ENCODE measurements at regions not wholly inside any gene's neighbourhood (a gene's known extent, or its start where the extent isn't known, plus 50 kb on each side); places are given as distances from the start of the nearest gene placed in this dataset.

DNA sequence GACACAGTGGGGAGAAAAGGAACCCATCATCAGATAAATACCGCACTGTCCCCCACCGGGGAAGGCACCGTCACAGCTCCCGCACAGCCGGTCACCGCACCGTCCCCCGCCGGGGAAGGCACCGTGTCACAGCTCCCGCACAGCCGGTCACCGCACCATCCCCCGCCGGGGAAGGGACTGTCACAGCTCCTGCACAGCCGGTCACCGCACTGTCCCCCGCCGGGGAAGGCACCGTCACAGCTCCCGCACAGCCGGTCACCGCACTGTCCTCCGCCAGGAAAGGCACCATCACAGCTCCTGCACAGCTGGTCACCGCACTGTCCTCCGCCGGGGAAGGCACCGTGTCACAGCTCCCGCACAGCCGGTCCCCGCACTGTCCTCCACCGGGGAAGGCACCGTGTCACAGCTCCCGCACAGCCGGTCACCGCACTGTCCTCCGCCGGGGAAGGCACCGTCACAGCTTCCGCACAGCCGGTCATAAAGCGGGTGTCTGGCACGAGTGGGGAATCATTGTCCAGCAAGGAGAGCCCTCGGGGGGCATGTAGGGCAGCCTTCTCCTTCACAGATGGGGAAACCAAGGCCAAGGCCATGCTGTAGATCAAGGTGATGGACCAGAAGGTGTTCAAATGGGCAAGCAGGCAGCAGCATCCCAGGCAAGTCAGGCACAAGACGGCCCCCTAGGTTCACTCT is 280.1 kb downstream of the NPHP4 start:
- DNase-seq, result no peak

DNA sequence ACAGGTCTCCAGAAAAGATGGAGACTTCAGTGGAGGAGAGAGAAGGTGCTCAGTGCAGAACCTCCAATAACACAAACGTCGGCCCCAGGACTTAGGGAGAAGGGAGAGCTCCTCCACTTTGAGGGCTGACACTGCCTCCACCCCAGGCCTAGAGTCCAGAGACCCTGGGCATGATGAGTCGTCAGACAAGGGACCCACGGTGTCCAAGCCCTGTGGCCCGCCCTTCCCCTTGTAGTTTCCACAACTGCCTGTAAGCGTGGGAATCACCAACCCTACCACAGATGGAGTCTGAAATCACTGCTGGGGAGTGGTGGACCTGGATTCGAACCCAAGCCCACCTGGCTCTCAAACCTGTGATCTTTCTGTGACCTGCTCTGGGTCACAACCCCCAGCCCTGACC is 281.1 kb downstream of the NPHP4 start:
- DNase-seq, result no peak

DNA sequence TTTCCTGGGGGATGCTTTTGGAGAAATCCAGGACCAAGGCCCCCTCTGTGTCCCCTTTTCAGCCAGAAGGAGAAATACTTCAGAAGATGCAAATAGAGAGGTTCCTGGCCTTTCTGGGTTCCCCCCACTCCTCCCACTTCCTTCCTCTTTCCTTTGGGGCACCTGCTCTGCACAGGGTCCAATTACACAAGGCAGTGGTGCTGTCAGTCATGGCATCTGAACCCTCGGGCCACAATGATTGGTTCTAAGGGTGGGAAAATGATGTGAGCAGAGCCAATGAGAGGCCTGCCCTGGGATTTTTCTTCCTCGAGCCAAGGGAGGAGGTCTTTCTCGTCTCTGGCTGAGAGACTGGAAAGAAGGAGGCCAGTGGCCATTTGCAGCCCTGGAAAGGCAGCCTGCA is 282.2 kb downstream of the NPHP4 start:
- DNase-seq, result no peak

DNA sequence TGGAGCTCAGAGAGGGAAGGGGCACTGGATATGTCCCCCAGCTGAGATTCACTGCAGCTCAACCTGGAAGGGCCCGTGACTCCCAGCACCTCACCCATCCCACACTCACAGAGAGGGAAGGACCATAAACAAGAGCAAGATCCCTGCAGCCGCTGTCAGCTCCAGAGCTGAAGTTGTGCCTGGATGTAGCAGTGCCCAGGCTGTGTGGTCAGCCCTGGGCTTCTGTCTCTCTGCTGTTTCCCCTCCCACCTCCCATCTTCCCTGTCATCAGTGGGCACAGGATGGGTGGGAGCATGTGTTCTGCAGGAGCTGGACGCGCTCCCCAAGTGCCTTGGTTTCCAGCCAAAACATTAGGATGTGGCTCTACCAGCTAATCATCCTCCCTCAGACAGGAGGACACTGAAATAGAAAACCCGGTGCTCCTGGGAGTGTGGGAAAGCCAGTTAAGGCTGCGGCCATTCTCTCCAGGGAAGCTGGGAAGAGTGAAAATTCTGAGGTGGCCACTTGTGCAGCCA is 282.7 kb downstream of the NPHP4 start:
- no peak for DNase-seq

DNA sequence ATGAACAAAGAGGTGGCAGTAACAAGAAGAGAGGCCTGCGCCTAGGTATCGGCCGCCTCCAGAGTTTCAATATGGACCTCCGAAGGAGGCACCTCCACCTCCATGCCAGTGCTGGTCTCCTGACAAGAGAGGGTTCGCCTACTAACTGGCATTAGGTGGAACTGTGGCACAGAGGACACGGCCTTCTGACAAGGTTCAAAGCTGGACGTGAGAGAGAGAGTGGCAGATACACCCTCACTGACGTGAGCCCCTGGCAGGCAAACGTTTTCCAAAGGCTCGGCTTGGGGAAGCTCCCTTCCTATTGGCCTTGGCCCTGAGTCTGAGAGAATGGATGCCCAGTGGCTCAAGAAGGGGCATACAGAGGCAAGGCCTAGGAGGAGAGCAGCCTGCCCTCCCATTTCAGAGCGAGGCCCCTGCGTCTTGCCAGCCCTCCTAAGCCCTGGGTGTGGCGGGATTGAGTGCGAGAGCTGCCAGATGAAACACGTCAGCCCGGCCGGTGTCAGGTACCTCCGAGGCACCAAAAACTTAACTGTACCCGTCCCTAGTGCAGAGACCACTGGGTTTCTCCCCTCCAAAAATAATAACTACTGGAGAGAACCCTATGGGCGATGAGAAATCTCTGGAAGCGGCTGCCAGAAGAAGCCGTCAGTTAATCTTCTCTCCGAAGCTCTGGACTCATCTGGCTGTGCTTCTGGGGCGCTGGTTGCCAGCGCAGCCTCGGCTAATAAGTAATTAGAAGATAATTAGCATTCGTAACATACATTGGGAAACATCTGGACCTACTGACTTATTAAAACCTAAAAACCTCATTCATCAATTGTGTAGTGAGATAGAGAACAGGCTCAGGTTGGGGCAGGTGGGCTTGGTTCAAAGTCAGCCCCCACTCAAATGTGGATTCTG is 283.6 kb downstream of the NPHP4 start:
- no peak for DNase-seq

- DNase-seq, result no peak
These were observed 284.5 kb downstream of the NPHP4 start for GRCh38 chr1:5707566-5708345.

DNA sequence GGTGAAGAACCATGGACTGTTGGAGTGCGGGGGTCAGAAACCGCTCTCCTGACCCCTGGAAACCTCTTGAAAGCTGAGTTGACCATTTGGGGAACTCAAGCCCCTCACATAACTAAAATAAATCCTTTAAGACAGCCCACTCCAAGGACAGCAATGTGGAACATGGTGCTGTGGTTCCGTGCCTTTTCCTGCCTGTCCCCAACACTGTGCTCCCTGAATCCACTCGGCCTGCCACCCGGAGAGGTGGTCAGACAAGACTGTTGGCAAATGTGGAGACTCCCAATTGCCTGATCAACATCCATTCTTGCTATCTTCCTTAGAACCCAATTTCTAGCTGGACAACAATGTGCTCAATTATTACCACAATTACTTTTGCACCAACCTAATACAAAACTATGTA is 286.0 kb downstream of the NPHP4 start:
- DNase-seq, result no peak

- no peak for DNase-seq
These were observed 286.5 kb downstream of the NPHP4 start for GRCh38 chr1:5705751-5706150.

DNA sequence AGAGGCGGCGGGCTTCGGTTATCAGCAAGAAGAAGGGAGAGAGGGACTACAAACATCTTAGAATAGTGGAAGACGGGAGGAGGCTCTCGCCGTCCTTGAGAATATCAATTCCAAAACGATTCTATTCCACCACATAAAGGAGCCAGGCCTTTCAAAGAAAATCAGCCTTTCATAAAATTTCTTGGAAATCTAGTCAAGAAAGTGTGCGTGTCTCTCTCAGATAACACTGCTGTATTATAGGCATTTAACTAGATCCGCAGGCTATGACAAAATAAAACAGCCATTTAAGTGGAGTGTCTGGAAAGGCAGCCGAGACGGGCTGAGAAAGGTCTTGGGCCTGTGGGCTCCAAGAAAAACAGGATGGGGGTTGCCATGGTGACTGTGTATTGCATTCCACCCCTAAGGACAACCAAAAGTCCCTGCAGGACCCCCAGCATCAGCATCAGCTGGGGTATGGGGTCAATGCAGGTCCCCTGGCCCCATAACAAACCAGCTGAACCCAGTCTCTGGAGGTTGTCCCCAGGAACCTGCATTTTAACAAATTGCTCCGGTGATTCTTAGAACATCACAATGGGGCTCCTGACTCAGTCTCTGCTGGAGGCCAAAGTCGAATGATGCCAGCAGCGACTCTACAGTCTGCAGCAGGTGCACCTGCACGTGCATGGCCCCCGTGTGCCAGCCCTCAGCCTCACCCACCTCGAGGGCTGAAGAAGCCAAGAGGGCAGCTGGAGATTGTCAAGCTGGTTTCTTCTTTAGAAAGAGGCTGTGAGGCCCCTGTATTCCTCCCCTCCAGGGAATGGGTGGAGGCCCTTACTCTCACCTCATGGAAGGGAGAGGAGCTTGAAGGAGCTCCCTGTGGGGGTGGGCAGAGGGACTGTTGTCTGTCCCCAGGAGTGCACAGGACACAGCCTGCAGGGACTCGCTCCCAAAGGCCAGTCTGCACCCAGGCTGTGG is 287.4 kb downstream of the NPHP4 start:
- no peak for DNase-seq

- no peak for DNase-seq
These were observed 290.6 kb downstream of the NPHP4 start for GRCh38 chr1:5701642-5702041.

DNA sequence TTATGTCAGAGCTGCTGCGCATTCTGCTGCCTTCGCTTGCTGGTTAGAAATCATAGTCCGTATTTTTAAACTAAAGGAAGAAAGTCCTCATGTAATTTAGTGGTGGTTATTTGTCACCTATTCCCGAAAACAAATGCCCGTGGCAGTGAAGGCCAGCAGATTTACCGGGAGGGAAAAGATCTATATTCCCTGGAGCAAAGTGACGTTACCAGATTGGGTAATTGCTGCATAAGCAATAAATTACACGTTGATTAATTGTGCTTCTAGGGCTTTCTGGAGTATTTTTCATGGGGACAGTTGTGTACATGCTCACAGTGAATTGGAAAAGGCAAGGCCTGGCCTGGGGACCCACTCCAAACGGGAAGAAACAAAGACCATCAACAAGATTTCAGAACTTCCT is 298.7 kb downstream of the NPHP4 start:
- DNase-seq, result no peak

GRCh38 chr1:5692664-5693063 is 299.6 kb downstream of the NPHP4 start:
- DNase-seq, result no peak

- DNase-seq, result no peak
These were observed 300.3 kb downstream of the NPHP4 start for GRCh38 chr1:5691795-5692509.

DNA sequence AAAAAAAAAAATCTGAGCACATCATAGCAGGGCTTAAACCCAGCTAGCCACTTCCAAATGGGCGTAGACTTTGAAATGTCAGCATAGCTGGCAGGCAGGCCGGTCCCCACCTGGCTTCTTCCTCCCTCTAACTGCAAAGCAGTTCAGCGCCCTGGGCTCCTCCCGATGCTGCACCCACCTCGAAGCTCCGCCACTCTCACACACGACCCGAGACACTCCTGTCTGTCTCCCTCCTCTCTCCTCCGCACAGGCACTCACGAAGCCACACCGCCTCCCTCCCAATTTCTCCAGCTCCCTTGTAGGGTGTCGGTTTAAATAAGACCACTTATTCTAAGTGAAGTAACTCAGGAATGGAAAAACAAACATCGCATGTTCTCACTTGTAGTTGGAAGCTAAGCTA is 301.3 kb downstream of the NPHP4 start:
- DNase-seq, result no peak

DNA sequence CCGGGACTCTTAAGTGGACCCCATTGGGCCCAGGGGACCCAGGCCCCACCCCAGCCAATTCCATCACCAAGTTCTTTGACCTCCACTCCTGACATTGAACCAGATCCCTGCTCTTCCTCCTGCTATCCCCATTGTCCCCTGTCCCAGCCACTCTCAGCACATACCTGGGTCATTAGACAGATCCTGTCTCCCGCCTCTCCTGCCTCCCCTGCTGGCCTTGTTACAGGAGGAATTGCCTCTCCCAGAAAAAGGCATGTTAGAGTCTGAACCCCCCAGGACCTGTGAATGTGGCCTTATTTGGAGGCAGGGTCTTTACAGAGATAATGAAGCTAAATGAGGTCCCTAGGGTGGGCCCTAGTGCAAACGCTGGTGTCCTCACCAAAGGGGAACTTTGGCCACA is 301.9 kb downstream of the NPHP4 start:
- DNase-seq, result no peak

- DNase-seq, result no peak
These were observed 303.8 kb downstream of the NPHP4 start for GRCh38 chr1:5688081-5689077.

DNA sequence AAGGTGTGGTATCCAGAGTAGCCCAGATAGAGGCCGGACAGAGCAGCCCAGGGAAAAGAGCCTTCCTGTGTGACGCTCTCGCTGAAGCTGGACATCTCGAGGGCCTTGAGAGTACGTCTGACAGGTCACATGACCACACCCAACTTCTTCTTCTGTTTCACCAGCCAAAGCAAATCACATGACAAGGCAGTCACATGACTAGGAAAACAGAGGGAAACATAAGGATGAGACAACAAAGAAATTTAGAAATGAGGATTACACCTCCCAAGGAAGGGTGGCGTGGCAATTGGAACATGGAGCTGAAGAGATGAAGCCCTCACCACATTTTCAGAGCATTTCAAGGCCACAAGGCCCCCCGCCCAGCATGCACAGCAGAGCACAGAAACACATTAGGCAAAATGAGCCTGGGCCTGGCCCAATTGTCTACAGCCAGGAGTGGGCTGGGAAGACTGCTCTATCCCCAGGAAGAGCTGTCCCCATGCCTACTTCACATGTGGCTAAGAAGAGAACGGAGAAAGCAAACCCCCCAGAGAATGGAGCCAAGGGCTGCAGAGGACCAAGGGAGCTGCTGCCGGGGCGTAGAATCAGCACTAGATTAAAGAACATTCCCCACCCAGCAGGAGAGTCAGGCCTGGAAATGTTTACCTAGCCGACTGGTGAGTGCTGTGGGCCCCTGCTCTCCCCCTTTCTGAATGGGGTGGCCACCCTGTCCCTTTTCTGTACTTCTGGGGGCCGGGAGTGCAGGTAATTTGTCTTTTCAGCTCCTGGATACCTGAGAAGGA is 305.1 kb downstream of the NPHP4 start:
- DNase-seq, result no peak

DNA sequence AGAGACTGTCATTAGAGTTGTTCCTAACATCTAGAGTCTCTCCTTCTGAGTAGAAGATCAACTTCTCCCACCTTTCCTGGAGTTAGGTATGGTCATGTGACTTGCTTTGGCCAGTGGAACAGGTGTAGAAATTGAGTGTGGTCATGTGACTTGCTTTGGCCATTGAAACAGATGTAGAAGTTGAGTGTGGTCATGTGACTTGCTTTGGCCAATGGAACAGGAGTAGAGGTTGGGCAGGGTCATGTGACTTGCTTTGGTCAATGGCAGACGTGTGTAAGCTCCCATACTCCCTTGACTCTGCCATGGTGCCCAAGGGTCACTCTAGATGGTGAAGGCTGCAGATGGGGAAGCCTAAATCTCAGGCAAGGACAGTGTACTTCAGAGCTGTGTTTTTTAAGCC is 306.0 kb downstream of the NPHP4 start:
- DNase-seq, result no peak

- DNase-seq, result no peak
These were observed 306.7 kb downstream of the NPHP4 start for GRCh38 chr1:5685446-5686040.

Data from NCI-H1694 treated with DMSO at 0.1 percent for 48 hours (cell line).